ENCODE measurements at regions not wholly inside any gene's neighbourhood (a gene's known extent, or its start where the extent isn't known, plus 50 kb on each side); places are given as distances from the start of the nearest gene placed in this dataset.

DNA sequence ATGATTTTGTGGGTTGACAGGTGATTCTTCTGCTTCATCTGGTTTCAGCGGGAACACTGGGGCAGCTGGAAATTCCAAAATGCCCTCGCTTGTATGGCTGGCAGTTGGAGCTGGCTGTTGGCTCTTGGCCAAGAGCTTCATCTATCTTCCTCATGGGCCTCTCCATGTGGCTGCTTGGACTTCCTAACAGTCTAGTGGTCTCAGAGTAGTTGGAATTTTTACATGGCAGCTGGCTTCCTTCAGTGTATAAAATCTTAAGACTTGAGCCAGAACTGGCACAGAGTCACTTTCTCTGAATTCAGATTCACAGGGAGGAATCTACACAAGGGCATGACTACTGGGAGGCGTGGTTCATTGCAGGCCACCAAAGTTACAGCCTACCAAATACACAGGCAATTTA is 204.9 kb upstream of the RMST start:
- Mint-ChIP-seq H3K36me3 (ENCODE audit: low read depth, unreplicated experiment) (no peaks in the 10 kb centered on the region), H3K4me1 (ENCODE audit: low read depth, unreplicated experiment) (no peaks in the 10 kb centered on the region), H3K27me3 (ENCODE audit: low read depth, unreplicated experiment) (no peaks in the 10 kb centered on the region), H3K4me3 (ENCODE audit: unreplicated experiment) (no peak overlapping the region), H3K27ac (ENCODE audit: unreplicated experiment) (no peak overlapping the region), H3K9me3 (ENCODE audit: unreplicated experiment) (no peaks in the 10 kb centered on the region)
- no peaks in the 10 kb centered on the region for H3K36me3 ChIP-seq (ENCODE audit: insufficient read depth, low read length)
- H3K9ac ChIP-seq (ENCODE audit: low read length), result no peak overlapping the region
- DNase-seq (ENCODE audit: low read depth) (no peak), FAIRE-seq (no peak)
- TF ChIP-seq CTCF (IDR thresholded peaks at IDR 0.05; ENCODE audit: insufficient read depth, low read depth, low read length) (no peak), EZH2 (IDR thresholded peaks at IDR 0.05; ENCODE audit: insufficient read depth, low read length) (no peak)
- no peak overlapping the region for H3K4me3 ChIP-seq (ENCODE audit: insufficient read depth, low read depth, low read length)
- no peak overlapping the region for H2AFZ ChIP-seq (ENCODE audit: low read depth, low read length)
- H3K4me1 ChIP-seq (ENCODE audit: insufficient read depth, low read length), result no peaks in the 10 kb centered on the region
- H3K27ac ChIP-seq (ENCODE audit: low read depth, low read length), result no peak overlapping the region
- H3K4me2 ChIP-seq (ENCODE audit: low read length), result no peak overlapping the region
- no peaks in the 10 kb centered on the region for H3K27me3 ChIP-seq (ENCODE audit: insufficient read depth, low read length)
- no peaks in the 10 kb centered on the region for H3K9me3 ChIP-seq (ENCODE audit: insufficient read depth, low read depth, low read length)
- H3K79me2 ChIP-seq (ENCODE audit: insufficient read depth, low read length), result no peaks in the 10 kb centered on the region
- no peaks in the 10 kb centered on the region for H4K20me1 ChIP-seq (ENCODE audit: insufficient read depth, low read length)

GRCh38 chr12:97259098-97259497 is 203.5 kb upstream of the RMST start:
- Histone ChIP-seq H3K27me3 (ENCODE audit: insufficient read depth, low read length) (no peaks in the 10 kb centered on the region), H2AFZ (ENCODE audit: low read depth, low read length) (no peak overlapping the region), H3K9ac (ENCODE audit: low read length) (no peak overlapping the region), H3K9me3 (ENCODE audit: insufficient read depth, low read depth, low read length) (no peaks in the 10 kb centered on the region), H3K36me3 (ENCODE audit: insufficient read depth, low read length) (no peaks in the 10 kb centered on the region), H3K27ac (ENCODE audit: low read depth, low read length) (no peak overlapping the region), H3K4me3 (ENCODE audit: insufficient read depth, low read depth, low read length) (no peak overlapping the region), H3K79me2 (ENCODE audit: insufficient read depth, low read length) (no peaks in the 10 kb centered on the region), H4K20me1 (ENCODE audit: insufficient read depth, low read length) (no peaks in the 10 kb centered on the region), H3K4me2 (ENCODE audit: low read length) (no peak overlapping the region), H3K4me1 (ENCODE audit: insufficient read depth, low read length) (no peaks in the 10 kb centered on the region)
- no peak for FAIRE-seq
- no peak for TF ChIP-seq CTCF (IDR thresholded peaks at IDR 0.05; ENCODE audit: insufficient read depth, low read depth, low read length)
- TF ChIP-seq EZH2 (IDR thresholded peaks at IDR 0.05; ENCODE audit: insufficient read depth, low read length), result no peak
- no peak for DNase-seq (ENCODE audit: low read depth)
- Mint-ChIP-seq H3K36me3 (ENCODE audit: low read depth, unreplicated experiment) (no peaks in the 10 kb centered on the region), H3K27ac (ENCODE audit: unreplicated experiment) (no peak overlapping the region), H3K9me3 (ENCODE audit: unreplicated experiment) (no peaks in the 10 kb centered on the region), H3K27me3 (ENCODE audit: low read depth, unreplicated experiment) (no peaks in the 10 kb centered on the region), H3K4me3 (ENCODE audit: unreplicated experiment) (no peak overlapping the region), H3K4me1 (ENCODE audit: low read depth, unreplicated experiment) (no peaks in the 10 kb centered on the region)

DNA sequence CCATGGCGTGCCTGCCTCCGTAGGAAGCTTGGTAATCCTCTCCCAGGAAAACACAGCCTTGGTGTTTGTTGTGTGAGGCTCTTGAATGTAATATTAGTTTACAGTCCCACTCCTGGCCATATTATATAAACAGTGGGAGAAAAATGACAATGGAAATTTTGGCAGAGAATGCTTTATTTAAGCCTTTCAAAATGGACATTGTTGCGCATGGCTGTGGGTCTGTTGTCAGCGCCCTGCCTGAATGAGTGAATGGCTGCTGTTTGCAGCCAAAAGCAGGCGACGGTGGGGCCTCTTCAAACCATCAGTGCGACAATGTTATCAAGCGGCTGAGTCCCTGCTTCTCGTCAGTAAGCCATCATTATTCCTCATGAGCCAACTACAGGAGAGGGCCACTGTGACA is 201.8 kb upstream of the RMST start:
- H3K4me2 ChIP-seq (ENCODE audit: low read length), result no peak overlapping the region
- Mint-ChIP-seq H3K36me3 (ENCODE audit: low read depth, unreplicated experiment) (no peaks in the 10 kb centered on the region), H3K4me3 (ENCODE audit: unreplicated experiment) (no peak overlapping the region), H3K4me1 (ENCODE audit: low read depth, unreplicated experiment) (no peaks in the 10 kb centered on the region), H3K9me3 (ENCODE audit: unreplicated experiment) (no peaks in the 10 kb centered on the region), H3K27ac (ENCODE audit: unreplicated experiment) (no peak overlapping the region), H3K27me3 (ENCODE audit: low read depth, unreplicated experiment) (no peaks in the 10 kb centered on the region)
- no peak overlapping the region for H2AFZ ChIP-seq (ENCODE audit: low read depth, low read length)
- DNase-seq (ENCODE audit: low read depth) (no peak), FAIRE-seq (no peak)
- H3K9ac ChIP-seq (ENCODE audit: low read length), result no peak overlapping the region
- TF ChIP-seq CTCF (IDR thresholded peaks at IDR 0.05; ENCODE audit: insufficient read depth, low read depth, low read length) (no peak), EZH2 (IDR thresholded peaks at IDR 0.05; ENCODE audit: insufficient read depth, low read length) (no peak)
- no peak overlapping the region for H3K27ac ChIP-seq (ENCODE audit: low read depth, low read length)
- no peaks in the 10 kb centered on the region for H3K79me2 ChIP-seq (ENCODE audit: insufficient read depth, low read length)
- no peak overlapping the region for H3K4me3 ChIP-seq (ENCODE audit: insufficient read depth, low read depth, low read length)
- H3K9me3 ChIP-seq (ENCODE audit: insufficient read depth, low read depth, low read length), result no peaks in the 10 kb centered on the region
- no peaks in the 10 kb centered on the region for H4K20me1 ChIP-seq (ENCODE audit: insufficient read depth, low read length)
- H3K36me3 ChIP-seq (ENCODE audit: insufficient read depth, low read length), result no peaks in the 10 kb centered on the region
- no peaks in the 10 kb centered on the region for H3K27me3 ChIP-seq (ENCODE audit: insufficient read depth, low read length)
- H3K4me1 ChIP-seq (ENCODE audit: insufficient read depth, low read length), result no peaks in the 10 kb centered on the region
